ENCODE measurements at regions not wholly inside any gene's neighbourhood (a gene's known extent, or its start where the extent isn't known, plus 50 kb on each side); places are given as distances from the start of the nearest gene placed in this dataset.
A peak's percentile ranks its signal among the peaks of the same experiment; 100 is the strongest.

DNA sequence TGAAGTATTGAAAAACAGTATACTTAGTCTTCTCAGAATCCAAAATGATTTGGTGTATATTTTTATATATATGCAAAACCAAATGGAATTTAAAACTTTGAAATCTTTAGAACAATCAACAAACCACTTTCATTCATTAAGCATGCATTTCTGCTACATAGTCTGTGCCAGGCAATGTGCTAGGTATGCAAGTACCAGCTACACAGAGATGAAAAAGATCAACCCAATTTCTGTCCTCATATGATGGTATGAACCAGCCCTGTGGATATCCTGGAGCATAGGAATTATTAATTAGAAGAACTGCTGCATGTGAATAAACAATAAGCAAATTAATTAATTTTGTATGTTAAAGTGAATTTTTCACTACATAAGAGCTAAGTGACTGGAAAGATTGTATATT is 51.2 kb upstream of the RTN4 start:
- DNase-seq (ENCODE audit: low read depth) = no peak

GRCh38 chr2:55099878-55100820 is 49.9 kb upstream of the RTN4 start:
- DNase-seq (ENCODE audit: low read depth) = peak; percentile 51
